ENCODE measurements at regions not wholly inside any gene's neighbourhood (a gene's known extent, or its start where the extent isn't known, plus 50 kb on each side); places are given as distances from the start of the nearest gene placed in this dataset.

DNA sequence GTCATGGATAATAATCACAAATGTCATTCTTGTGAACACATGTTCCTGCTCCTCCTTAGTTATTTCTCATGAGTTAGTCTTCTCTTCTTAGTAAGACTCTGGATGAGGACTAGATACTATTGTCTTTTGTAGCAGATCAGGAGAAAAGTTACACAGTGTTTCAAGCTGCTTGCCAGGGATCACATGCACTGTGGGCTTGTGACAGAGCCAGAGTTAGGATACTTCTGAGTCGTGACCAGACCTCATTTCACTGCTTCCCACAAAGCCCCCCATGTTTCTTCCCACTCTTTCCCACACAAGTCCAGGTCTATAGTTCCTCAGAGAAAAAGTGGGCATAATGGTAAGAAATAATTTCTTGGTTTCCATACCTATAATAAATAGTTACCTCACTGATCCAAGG is 80.2 kb upstream of the LRATD1 start:
- TF ChIP-seq, protein P1, sequence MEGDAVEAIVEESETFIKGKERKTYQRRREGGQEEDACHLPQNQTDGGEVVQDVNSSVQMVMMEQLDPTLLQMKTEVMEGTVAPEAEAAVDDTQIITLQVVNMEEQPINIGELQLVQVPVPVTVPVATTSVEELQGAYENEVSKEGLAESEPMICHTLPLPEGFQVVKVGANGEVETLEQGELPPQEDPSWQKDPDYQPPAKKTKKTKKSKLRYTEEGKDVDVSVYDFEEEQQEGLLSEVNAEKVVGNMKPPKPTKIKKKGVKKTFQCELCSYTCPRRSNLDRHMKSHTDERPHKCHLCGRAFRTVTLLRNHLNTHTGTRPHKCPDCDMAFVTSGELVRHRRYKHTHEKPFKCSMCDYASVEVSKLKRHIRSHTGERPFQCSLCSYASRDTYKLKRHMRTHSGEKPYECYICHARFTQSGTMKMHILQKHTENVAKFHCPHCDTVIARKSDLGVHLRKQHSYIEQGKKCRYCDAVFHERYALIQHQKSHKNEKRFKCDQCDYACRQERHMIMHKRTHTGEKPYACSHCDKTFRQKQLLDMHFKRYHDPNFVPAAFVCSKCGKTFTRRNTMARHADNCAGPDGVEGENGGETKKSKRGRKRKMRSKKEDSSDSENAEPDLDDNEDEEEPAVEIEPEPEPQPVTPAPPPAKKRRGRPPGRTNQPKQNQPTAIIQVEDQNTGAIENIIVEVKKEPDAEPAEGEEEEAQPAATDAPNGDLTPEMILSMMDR (IDR thresholded peaks at IDR 0.05) = no peak
- no peak for TF ChIP-seq POLR2AphosphoS5 (IDR thresholded peaks at IDR 0.05)
- TF ChIP-seq POLR2A (IDR thresholded peaks at IDR 0.05) = no peak
- TF ChIP-seq EP300 (IDR thresholded peaks at IDR 0.05; ENCODE audit: low read depth) = no peak
- in situ Hi-C loops (cut with MboI; ENCODE audit: low pct_ligation_motif_present in 1 of 4, low pct_unique_long_range_greater_than_20kb in 1 of 4, low sequenced_read_pairs in 3 of 4) = no loop called here
- no peak for DNase-seq
- Histone ChIP-seq H3K27ac (no peak overlapping the region), H3K36me3 (no peaks in the 10 kb centered on the region), H3K27me3 (no peaks in the 10 kb centered on the region), H3K4me3 (no peak overlapping the region), H3K4me1 (peaks cover 0 to 28% (median 10%) of the 10 kb centered on the region in 4 donors), H3K9me3 (no peaks in the 10 kb centered on the region)
- intact Hi-C loops (cut with DNase I; ENCODE audit: low total_unique reads) = no loop called here
- 72% methylated on average over 1 of the region's 1 CpG; no CpG with 5 or more reads in 1 of the 2 donors for WGBS, 2 donors (ENCODE audit: low coverage in 1 of 2)

DNA sequence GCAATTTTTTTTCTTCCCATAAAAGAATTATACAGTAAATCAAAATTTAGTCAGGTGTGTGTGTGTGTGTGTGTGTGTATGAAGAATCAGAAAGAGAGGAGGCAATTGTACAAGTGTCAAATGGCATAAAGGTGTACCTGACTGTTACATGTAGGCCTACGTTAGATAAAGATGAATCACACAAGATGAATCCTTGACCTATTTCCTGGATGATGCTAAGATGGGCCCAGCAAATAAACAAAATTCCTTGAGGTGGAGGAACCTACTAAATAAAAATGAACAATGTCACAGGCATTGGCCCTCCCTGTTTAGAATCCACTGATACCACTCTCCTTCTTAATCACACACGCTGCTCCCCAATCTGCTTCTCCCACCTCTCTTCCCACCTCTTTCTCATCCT is 79.7 kb upstream of the LRATD1 start:
- in situ Hi-C loops (cut with MboI; ENCODE audit: low pct_ligation_motif_present in 1 of 4, low pct_unique_long_range_greater_than_20kb in 1 of 4, low sequenced_read_pairs in 3 of 4) = no loop called here

DNA sequence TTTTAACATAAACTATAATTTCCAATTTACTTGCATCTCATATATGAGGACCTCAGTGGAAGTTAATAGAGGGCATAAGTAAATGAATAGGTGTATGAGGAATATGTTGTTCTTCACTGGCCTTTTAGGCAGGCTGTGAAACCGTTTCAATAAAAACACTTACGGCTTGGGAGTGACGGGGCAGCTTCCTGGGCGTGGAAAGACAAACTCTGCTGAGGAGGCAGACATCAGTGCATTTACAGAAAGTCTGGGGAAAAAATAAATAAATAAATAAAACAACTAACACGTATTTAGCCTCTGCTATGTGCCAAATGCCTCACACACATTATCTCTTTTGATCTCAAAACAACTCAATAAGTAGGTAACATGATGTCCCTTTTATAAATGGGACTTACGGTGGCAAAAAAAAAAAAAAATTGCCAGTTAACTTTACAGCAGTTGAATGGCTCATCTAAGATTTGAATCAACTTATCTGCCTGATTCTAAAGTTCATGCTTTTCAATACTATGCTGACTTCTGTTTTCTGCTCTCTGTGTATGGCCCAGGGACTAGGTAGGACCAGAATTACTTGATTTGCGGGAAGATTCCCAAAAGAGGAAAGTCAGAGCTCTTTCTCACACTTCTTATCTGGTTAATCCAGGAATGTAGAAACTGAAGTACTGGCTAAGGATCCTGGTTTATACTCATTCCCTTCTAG is 77.5 kb upstream of the LRATD1 start:
- no peak for TF ChIP-seq EP300 (IDR thresholded peaks at IDR 0.05; ENCODE audit: low read depth)
- TF ChIP-seq, protein P1 (IDR thresholded peaks at IDR 0.05) = no peak
- TF ChIP-seq POLR2A (IDR thresholded peaks at IDR 0.05) = no peak
- no peak for TF ChIP-seq POLR2AphosphoS5 (IDR thresholded peaks at IDR 0.05)
- peak; percentile 69 for DNase-seq

More for the DNA sequence above, 79.7 kb upstream of the LRATD1 start:
- no peaks in the 10 kb centered on the region for H3K36me3 ChIP-seq
- no peaks in the 10 kb centered on the region for H3K9me3 ChIP-seq
- no peak for TF ChIP-seq EP300 (IDR thresholded peaks at IDR 0.05; ENCODE audit: low read depth)
- TF ChIP-seq POLR2AphosphoS5 (IDR thresholded peaks at IDR 0.05) = no peak
- no peak for TF ChIP-seq POLR2A (IDR thresholded peaks at IDR 0.05)
- TF ChIP-seq, protein P1 (IDR thresholded peaks at IDR 0.05) = no peak
- 83 to 100% methylated on average over 2 of the region's 2 CpGs for WGBS, 2 donors (ENCODE audit: low coverage in 1 of 2)
- DNase-seq = no peak
- intact Hi-C loops (cut with DNase I; ENCODE audit: low total_unique reads) = no loop called here
- H3K4me3 ChIP-seq = no peak overlapping the region
- peaks cover 0 to 32% (median 12%) of the 10 kb centered on the region in 4 donors for H3K4me1 ChIP-seq
- H3K27ac ChIP-seq = no peak overlapping the region
- H3K27me3 ChIP-seq = no peaks in the 10 kb centered on the region

GRCh38 chr2:14557111-14557510 is 75.4 kb upstream of the LRATD1 start:
- Histone ChIP-seq H3K36me3 (no peaks in the 10 kb centered on the region), H3K4me1 (peaks cover 0 to 46% (median 16%) of the 10 kb centered on the region in 4 donors), H3K9me3 (no peaks in the 10 kb centered on the region), H3K27me3 (no peaks in the 10 kb centered on the region), H3K4me3 (no peak overlapping the region), H3K27ac (peak overlapping the region; percentile 58 to 88 (median 76))
- intact Hi-C loops (cut with DNase I; ENCODE audit: low total_unique reads) (no loop called here), in situ Hi-C loops (cut with MboI; ENCODE audit: low pct_ligation_motif_present in 1 of 4, low pct_unique_long_range_greater_than_20kb in 1 of 4, low sequenced_read_pairs in 3 of 4) (no loop called here)
- DNase-seq = no peak
- TF ChIP-seq POLR2AphosphoS5 (IDR thresholded peaks at IDR 0.05) (no peak), POLR2A (IDR thresholded peaks at IDR 0.05) (no peak), EP300 (IDR thresholded peaks at IDR 0.05; ENCODE audit: low read depth) (no peak)
- TF ChIP-seq, protein P1 (IDR thresholded peaks at IDR 0.05) = no peak
- 45 to 50% methylated on average over 1 of the region's 1 CpG for WGBS, 2 donors (ENCODE audit: low coverage in 1 of 2)

More for the DNA sequence above, 77.5 kb upstream of the LRATD1 start:
- Histone ChIP-seq H3K4me1 (peaks cover 0 to 46% (median 16%) of the 10 kb centered on the region in 4 donors), H3K4me3 (no peak overlapping the region), H3K27ac (peak overlapping the region; percentile 75 to 88 (median 78)), H3K9me3 (no peaks in the 10 kb centered on the region), H3K27me3 (no peaks in the 10 kb centered on the region), H3K36me3 (no peaks in the 10 kb centered on the region)
- WGBS, 2 donors (ENCODE audit: low coverage in 1 of 2) = 37 to 48% methylated on average over 5 to 7 of the region's 7 CpGs
- intact Hi-C loops (cut with DNase I; ENCODE audit: low total_unique reads) (no loop called here), in situ Hi-C loops (cut with MboI; ENCODE audit: low pct_ligation_motif_present in 1 of 4, low pct_unique_long_range_greater_than_20kb in 1 of 4, low sequenced_read_pairs in 3 of 4) (no loop called here)
